ENCODE measurements at regions not wholly inside any gene's neighbourhood (a gene's known extent, or its start where the extent isn't known, plus 50 kb on each side); places are given as distances from the start of the nearest gene placed in this dataset.

DNA sequence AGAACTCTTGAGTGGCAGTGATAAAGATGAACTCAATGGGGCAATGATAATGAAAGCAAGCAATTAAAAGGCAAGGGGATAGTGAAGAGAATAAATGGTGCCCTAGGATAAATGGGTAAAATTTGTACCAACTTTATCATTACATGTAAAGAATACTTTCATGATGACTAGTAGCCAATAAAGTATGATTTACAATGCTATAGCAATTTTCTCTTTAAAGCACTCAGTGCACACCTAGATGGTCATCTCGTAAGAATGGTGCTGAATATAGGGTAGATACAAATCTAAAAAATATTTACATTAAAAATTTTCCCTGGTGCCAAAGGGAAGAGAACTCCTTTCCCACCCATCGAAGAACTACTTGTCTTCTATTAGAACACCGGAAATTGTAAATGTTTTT, 651.4 kb downstream of the STPG2 start:
- Mint-ChIP-seq H3K27me3 (ENCODE audit: insufficient read depth, low read depth, poor library complexity) (peaks cover 3% of the 10 kb centered on the region), H3K36me3 (ENCODE audit: low read depth) (no peaks in the 10 kb centered on the region; the same call in 2 of the 3 replicates), H3K4me1 (peaks cover 25% of the 10 kb centered on the region), H3K9me3 (peaks cover 1% of the 10 kb centered on the region; the same call in 1 of the 3 replicates), H3K4me3 (no peak overlapping the region), H3K27ac (no peak overlapping the region)
- no peaks in the 10 kb centered on the region for H3K27me3 ChIP-seq (ENCODE audit: insufficient read depth)
- peaks cover 38% of the 10 kb centered on the region for H3K4me1 ChIP-seq (ENCODE audit: insufficient read depth)
- ATAC-seq (no peak), DNase-seq (ENCODE audit: low spot score) (no peak)
- H3F3A ChIP-seq (replicated peaks; ENCODE audit: low read depth) = no peaks in the 10 kb centered on the region
- H4K20me1 ChIP-seq (replicated peaks; ENCODE audit: insufficient read depth) = no peaks in the 10 kb centered on the region
- H3K36me3 ChIP-seq (ENCODE audit: insufficient read depth) = no peaks in the 10 kb centered on the region
- H3K4me2 ChIP-seq = no peak overlapping the region
- H3K9me2 ChIP-seq (ENCODE audit: insufficient read depth) = peaks cover 11% of the 10 kb centered on the region; the same call in 1 of the 2 replicates
- H2AFZ ChIP-seq = no peak overlapping the region
- H3K27ac ChIP-seq (ENCODE audit: low read depth) = no peak overlapping the region
- TF ChIP-seq ZNF331 (CRISPR knock-in tag; IDR thresholded peaks at IDR 0.05; ENCODE audit: low read depth) = no peak
- TF ChIP-seq, protein P1, sequence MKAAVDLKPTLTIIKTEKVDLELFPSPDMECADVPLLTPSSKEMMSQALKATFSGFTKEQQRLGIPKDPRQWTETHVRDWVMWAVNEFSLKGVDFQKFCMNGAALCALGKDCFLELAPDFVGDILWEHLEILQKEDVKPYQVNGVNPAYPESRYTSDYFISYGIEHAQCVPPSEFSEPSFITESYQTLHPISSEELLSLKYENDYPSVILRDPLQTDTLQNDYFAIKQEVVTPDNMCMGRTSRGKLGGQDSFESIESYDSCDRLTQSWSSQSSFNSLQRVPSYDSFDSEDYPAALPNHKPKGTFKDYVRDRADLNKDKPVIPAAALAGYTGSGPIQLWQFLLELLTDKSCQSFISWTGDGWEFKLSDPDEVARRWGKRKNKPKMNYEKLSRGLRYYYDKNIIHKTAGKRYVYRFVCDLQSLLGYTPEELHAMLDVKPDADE (IDR thresholded peaks at IDR 0.05) = no peak
- H3K4me3 ChIP-seq = no peak overlapping the region
- H3K79me2 ChIP-seq (replicated peaks; ENCODE audit: insufficient read depth) = no peaks in the 10 kb centered on the region

- Mint-ChIP-seq H3K27ac (peak overlapping the region; percentile 50), H3K27me3 (ENCODE audit: insufficient read depth, low read depth, poor library complexity) (peaks cover 3% of the 10 kb centered on the region), H3K4me3 (no peak overlapping the region), H3K9me3 (no peaks in the 10 kb centered on the region), H3K36me3 (ENCODE audit: low read depth) (no peaks in the 10 kb centered on the region; the same call in 2 of the 3 replicates), H3K4me1 (peaks cover 36% of the 10 kb centered on the region)
- DNase-seq (ENCODE audit: low spot score) = peak; percentile 48
- H3K4me3 ChIP-seq = no peak overlapping the region
- peak overlapping the region; percentile 57 for H3K27ac ChIP-seq (ENCODE audit: low read depth)
- ATAC-seq = peak; percentile 44
- H2AFZ ChIP-seq = no peak overlapping the region
- H3K4me2 ChIP-seq = peak overlapping the region; percentile 50
- TF ChIP-seq JUNB (IDR thresholded peaks at IDR 0.05; ENCODE audit: unreplicated experiment) = no peak
- no peak for TF ChIP-seq ZNF114 (CRISPR knock-in tag; IDR thresholded peaks at IDR 0.05)
- no peak for TF ChIP-seq ZNF331 (CRISPR knock-in tag; IDR thresholded peaks at IDR 0.05; ENCODE audit: low read depth)
- TF ChIP-seq STAT1 (IDR thresholded peaks at IDR 0.05; ENCODE audit: unreplicated experiment) = no peak
- no peak for TF ChIP-seq CREB1 (CRISPR knock-in tag; IDR thresholded peaks at IDR 0.05; ENCODE audit: low read depth)
- TF ChIP-seq, protein P2, sequence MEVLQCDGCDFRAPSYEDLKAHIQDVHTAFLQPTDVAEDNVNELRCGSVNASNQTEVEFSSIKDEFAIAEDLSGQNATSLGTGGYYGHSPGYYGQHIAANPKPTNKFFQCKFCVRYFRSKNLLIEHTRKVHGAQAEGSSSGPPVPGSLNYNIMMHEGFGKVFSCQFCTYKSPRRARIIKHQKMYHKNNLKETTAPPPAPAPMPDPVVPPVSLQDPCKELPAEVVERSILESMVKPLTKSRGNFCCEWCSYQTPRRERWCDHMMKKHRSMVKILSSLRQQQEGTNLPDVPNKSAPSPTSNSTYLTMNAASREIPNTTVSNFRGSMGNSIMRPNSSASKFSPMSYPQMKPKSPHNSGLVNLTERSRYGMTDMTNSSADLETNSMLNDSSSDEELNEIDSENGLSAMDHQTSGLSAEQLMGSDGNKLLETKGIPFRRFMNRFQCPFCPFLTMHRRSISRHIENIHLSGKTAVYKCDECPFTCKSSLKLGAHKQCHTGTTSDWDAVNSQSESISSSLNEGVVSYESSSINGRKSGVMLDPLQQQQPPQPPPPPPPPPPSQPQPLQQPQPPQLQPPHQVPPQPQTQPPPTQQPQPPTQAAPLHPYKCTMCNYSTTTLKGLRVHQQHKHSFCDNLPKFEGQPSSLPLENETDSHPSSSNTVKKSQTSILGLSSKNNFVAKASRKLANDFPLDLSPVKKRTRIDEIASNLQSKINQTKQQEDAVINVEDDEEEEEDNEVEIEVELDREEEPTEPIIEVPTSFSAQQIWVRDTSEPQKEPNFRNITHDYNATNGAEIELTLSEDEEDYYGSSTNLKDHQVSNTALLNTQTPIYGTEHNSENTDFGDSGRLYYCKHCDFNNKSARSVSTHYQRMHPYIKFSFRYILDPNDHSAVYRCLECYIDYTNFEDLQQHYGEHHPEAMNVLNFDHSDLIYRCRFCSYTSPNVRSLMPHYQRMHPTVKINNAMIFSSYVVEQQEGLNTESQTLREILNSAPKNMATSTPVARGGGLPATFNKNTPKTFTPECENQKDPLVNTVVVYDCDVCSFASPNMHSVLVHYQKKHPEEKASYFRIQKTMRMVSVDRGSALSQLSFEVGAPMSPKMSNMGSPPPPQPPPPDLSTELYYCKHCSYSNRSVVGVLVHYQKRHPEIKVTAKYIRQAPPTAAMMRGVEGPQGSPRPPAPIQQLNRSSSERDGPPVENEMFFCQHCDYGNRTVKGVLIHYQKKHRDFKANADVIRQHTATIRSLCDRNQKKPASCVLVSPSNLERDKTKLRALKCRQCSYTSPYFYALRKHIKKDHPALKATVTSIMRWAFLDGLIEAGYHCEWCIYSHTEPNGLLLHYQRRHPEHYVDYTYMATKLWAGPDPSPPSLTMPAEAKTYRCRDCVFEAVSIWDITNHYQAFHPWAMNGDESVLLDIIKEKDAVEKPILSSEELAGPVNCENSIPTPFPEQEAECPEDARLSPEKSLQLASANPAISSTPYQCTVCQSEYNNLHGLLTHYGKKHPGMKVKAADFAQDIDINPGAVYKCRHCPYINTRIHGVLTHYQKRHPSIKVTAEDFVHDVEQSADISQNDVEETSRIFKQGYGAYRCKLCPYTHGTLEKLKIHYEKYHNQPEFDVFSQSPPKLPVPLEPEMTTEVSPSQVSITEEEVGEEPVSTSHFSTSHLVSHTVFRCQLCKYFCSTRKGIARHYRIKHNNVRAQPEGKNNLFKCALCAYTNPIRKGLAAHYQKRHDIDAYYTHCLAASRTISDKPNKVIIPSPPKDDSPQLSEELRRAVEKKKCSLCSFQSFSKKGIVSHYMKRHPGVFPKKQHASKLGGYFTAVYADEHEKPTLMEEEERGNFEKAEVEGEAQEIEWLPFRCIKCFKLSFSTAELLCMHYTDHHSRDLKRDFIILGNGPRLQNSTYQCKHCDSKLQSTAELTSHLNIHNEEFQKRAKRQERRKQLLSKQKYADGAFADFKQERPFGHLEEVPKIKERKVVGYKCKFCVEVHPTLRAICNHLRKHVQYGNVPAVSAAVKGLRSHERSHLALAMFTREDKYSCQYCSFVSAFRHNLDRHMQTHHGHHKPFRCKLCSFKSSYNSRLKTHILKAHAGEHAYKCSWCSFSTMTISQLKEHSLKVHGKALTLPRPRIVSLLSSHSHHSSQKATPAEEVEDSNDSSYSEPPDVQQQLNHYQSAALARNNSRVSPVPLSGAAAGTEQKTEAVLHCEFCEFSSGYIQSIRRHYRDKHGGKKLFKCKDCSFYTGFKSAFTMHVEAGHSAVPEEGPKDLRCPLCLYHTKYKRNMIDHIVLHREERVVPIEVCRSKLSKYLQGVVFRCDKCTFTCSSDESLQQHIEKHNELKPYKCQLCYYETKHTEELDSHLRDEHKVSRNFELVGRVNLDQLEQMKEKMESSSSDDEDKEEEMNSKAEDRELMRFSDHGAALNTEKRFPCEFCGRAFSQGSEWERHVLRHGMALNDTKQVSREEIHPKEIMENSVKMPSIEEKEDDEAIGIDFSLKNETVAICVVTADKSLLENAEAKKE (CRISPR knock-in tag; IDR thresholded peaks at IDR 0.05) = no peak
- TF ChIP-seq, protein P1 (IDR thresholded peaks at IDR 0.05) = no peak
- TF ChIP-seq NANOG (IDR thresholded peaks at IDR 0.05; ENCODE audit: borderline replicate concordance) = no peak
- TF ChIP-seq POLR2AphosphoS5 (IDR thresholded peaks at IDR 0.05; ENCODE audit: low read depth) = no peak
- 0 out of 2 replicates have a peak, but pooled peaks cover 4% of the 10 kb centered on the region for H3K9me2 ChIP-seq (ENCODE audit: insufficient read depth)
- H3K27me3 ChIP-seq (ENCODE audit: insufficient read depth) = no peaks in the 10 kb centered on the region
- H3F3A ChIP-seq (replicated peaks; ENCODE audit: low read depth) = no peaks in the 10 kb centered on the region
- no peaks in the 10 kb centered on the region for H3K36me3 ChIP-seq (ENCODE audit: insufficient read depth)
- H4K20me1 ChIP-seq (replicated peaks; ENCODE audit: insufficient read depth) = no peaks in the 10 kb centered on the region
- H3K4me1 ChIP-seq (ENCODE audit: insufficient read depth) = peaks cover 48% of the 10 kb centered on the region
- no peaks in the 10 kb centered on the region for H3K79me2 ChIP-seq (replicated peaks; ENCODE audit: insufficient read depth)
Observed at GRCh38 chr4:97493815-97494518, 649.3 kb downstream of the STPG2 start.

Measured in GM23338 (cell line).